ENCODE measurements at regions not wholly inside any gene's neighbourhood (a gene's known extent, or its start where the extent isn't known, plus 50 kb on each side); places are given as distances from the start of the nearest gene placed in this dataset.
"Not testable (repeated sequence)": the region's sequence is repeated elsewhere in the genome, so short reads cannot be mapped to it uniquely, and the experiment has no call there.

- no peak overlapping the region for H3K4me3 ChIP-seq
- TF ChIP-seq CTCF (IDR thresholded peaks at IDR 0.05) (no peak), POLR2AphosphoS5 (IDR thresholded peaks at IDR 0.05) (no peak), POLR2A (IDR thresholded peaks at IDR 0.05) (no peak)
- no peak overlapping the region for H3K27ac ChIP-seq
- H3K36me3 ChIP-seq = no peaks in the 10 kb centered on the region
- DNase-seq (ENCODE audit: low spot score) = no peak
- H3K4me1 ChIP-seq (replicated peaks) = no peaks in the 10 kb centered on the region
- WGBS = 45% methylated on average over 5 of the region's 5 CpGs
- peaks cover 2% of the 10 kb centered on the region for H3K27me3 ChIP-seq (replicated peaks; ENCODE audit: insufficient read depth)
- H3K9me3 ChIP-seq = no peaks in the 10 kb centered on the region
- intact Hi-C loops (cut with DNase I) = no loop called here
These were observed 337.4 kb downstream of the SRGAP2C start for GRCh38 chr1:121522061-121522759.

- DNase-seq (ENCODE audit: low spot score); intact Hi-C loops (cut with DNase I); H3K27ac ChIP-seq; H3K9me3 ChIP-seq; H3K36me3 ChIP-seq; H3K4me3 ChIP-seq; H3K27me3 ChIP-seq (replicated peaks; ENCODE audit: insufficient read depth); H3K4me1 ChIP-seq (replicated peaks): not testable (repeated sequence)
- WGBS = 94% methylated on average over 4 of the region's 4 CpGs
These were observed 338.3 kb downstream of the SRGAP2C start for GRCh38 chr1:121523112-121523511.

GRCh38 chr1:121525355-121525754 is 340.6 kb downstream of the SRGAP2C start:
- no peak overlapping the region for H3K27ac ChIP-seq
- H3K4me3 ChIP-seq = no peak overlapping the region
- TF ChIP-seq POLR2A (IDR thresholded peaks at IDR 0.05) = no peak
- no peak for TF ChIP-seq POLR2AphosphoS5 (IDR thresholded peaks at IDR 0.05)
- H3K36me3 ChIP-seq = no peaks in the 10 kb centered on the region
- H3K27me3 ChIP-seq (replicated peaks; ENCODE audit: insufficient read depth) = no peaks in the 10 kb centered on the region
- no peak for DNase-seq (ENCODE audit: low spot score)
- intact Hi-C loops (cut with DNase I) = no loop called here
- H3K4me1 ChIP-seq (replicated peaks) = no peaks in the 10 kb centered on the region
- 70% methylated on average over 4 of the region's 4 CpGs for WGBS
- no peaks in the 10 kb centered on the region for H3K9me3 ChIP-seq

GRCh38 chr1:121528958-121529357 is 344.2 kb downstream of the SRGAP2C start:
- H3K36me3 ChIP-seq; DNase-seq (ENCODE audit: low spot score); H3K4me3 ChIP-seq; H3K4me1 ChIP-seq (replicated peaks); H3K27ac ChIP-seq; intact Hi-C loops (cut with DNase I); H3K9me3 ChIP-seq; H3K27me3 ChIP-seq (replicated peaks; ENCODE audit: insufficient read depth): not testable (repeated sequence)

- H3K36me3 ChIP-seq; DNase-seq (ENCODE audit: low spot score); H3K9me3 ChIP-seq; H3K4me1 ChIP-seq (replicated peaks); H3K27ac ChIP-seq; H3K27me3 ChIP-seq (replicated peaks; ENCODE audit: insufficient read depth); H3K4me3 ChIP-seq; intact Hi-C loops (cut with DNase I): not testable (repeated sequence)
- WGBS = 66% methylated on average over 2 of the region's 2 CpGs
These were observed 345.3 kb downstream of the SRGAP2C start for GRCh38 chr1:121530026-121530425.

- DNase-seq (ENCODE audit: low spot score); H3K36me3 ChIP-seq; H3K4me3 ChIP-seq; H3K27me3 ChIP-seq (replicated peaks; ENCODE audit: insufficient read depth); H3K9me3 ChIP-seq; H3K27ac ChIP-seq; H3K4me1 ChIP-seq (replicated peaks); intact Hi-C loops (cut with DNase I): not testable (repeated sequence)
- WGBS = 81% methylated on average over 5 of the region's 5 CpGs
These were observed 347.0 kb downstream of the SRGAP2C start for GRCh38 chr1:121531747-121532146.

GRCh38 chr1:121538148-121538547 is 353.4 kb downstream of the SRGAP2C start:
- DNase-seq (ENCODE audit: low spot score); H3K27me3 ChIP-seq (replicated peaks; ENCODE audit: insufficient read depth); H3K4me3 ChIP-seq; H3K9me3 ChIP-seq; H3K4me1 ChIP-seq (replicated peaks); H3K36me3 ChIP-seq; H3K27ac ChIP-seq; intact Hi-C loops (cut with DNase I): not testable (repeated sequence)
- WGBS = 89% methylated on average over 13 of the region's 14 CpGs

GRCh38 chr1:121538943-121539575 is 354.3 kb downstream of the SRGAP2C start:
- WGBS = 23% methylated on average over 2 of the region's 2 CpGs
- H3K36me3 ChIP-seq = no peaks in the 10 kb centered on the region
- H3K27ac ChIP-seq = no peak overlapping the region
- H3K27me3 ChIP-seq (replicated peaks; ENCODE audit: insufficient read depth) = no peaks in the 10 kb centered on the region
- no peaks in the 10 kb centered on the region for H3K4me1 ChIP-seq (replicated peaks)
- intact Hi-C loops (cut with DNase I) = no loop called here
- TF ChIP-seq POLR2A (IDR thresholded peaks at IDR 0.05) = no peak
- TF ChIP-seq CTCF (IDR thresholded peaks at IDR 0.05) = no peak
- TF ChIP-seq POLR2AphosphoS5 (IDR thresholded peaks at IDR 0.05) = no peak
- H3K9me3 ChIP-seq = no peaks in the 10 kb centered on the region
- DNase-seq (ENCODE audit: low spot score) = no peak
- no peak overlapping the region for H3K4me3 ChIP-seq

GRCh38 chr1:121543988-121544387 is 359.2 kb downstream of the SRGAP2C start:
- intact Hi-C loops (cut with DNase I); H3K9me3 ChIP-seq; H3K27ac ChIP-seq; H3K36me3 ChIP-seq; DNase-seq (ENCODE audit: low spot score); H3K4me1 ChIP-seq (replicated peaks); H3K27me3 ChIP-seq (replicated peaks; ENCODE audit: insufficient read depth); H3K4me3 ChIP-seq: not testable (repeated sequence)
- 54% methylated on average over 4 of the region's 4 CpGs for WGBS

Measured in prostate gland (tissue), 2 donors.